Heart right ventricle (tissue), 16 donors: ENCODE measurements at regions not wholly inside any gene's neighbourhood (a gene's known extent, or its start where the extent isn't known, plus 50 kb on each side); places are given as distances from the start of the nearest gene placed in this dataset.

ENCODE experiments used
- ATAC-seq, 8 donors: fragments of 200-7000 bp; cut with Tn5 transposase; one replicate each; pipeline ENCODE4 v1.9.1; 2020; ENCODE audit warnings: mild to moderate bottlenecking in 8 of 8, moderate library complexity in 8 of 8, moderate number of reproducible peaks in 1 of 8
- DNase-seq, 2 donors: peaks; one replicate each; pipeline ENCODE4 v3.0.0-alpha.2; 2020
- H3K27ac ChIP-seq, 10 donors: fragments of 200-600 bp; sonication (generic) in 2 of 10; one replicate each; pipeline versions ENCODE4 v1.5.0 to v1.8.0; 2020 to 2022; ENCODE audit warnings: mild to moderate bottlenecking in 3 of 10
- H3K27me3 ChIP-seq, 7 donors: fragments of 200-600 bp; one replicate each; pipeline ENCODE4 v1.8.0; 2021 to 2022; ENCODE audit warnings: mild to moderate bottlenecking in 2 of 7
- H3K36me3 ChIP-seq, 9 donors: fragments of 200-600 bp; sonication (generic) in 1 of 9; one replicate each; pipeline versions ENCODE4 v1.5.0 to v1.8.0; 2020 to 2022; ENCODE audit warnings: mild to moderate bottlenecking in 2 of 9
- H3K4me1 ChIP-seq, 9 donors: fragments of 200-600 bp; sonication (generic) in 1 of 9; one replicate each; pipeline versions ENCODE4 v1.5.0 to v1.8.0; 2020 to 2022; ENCODE audit warnings: mild to moderate bottlenecking in 4 of 9
- H3K4me3 ChIP-seq, 10 donors: fragments of 200-600 bp; sonication (generic) in 2 of 10; one replicate each; pipeline versions ENCODE4 v1.5.0 to v1.8.0; 2020 to 2022; ENCODE audit warnings: mild to moderate bottlenecking in 7 of 10, moderate library complexity in 2 of 10
- H3K9me3 ChIP-seq, 11 donors: fragments of 200-600 bp in 10 of 11; sonication (generic) in 2 of 11; one replicate each; pipeline versions ENCODE4 v1.5.0 to v1.8.0; 2013 to 2022; ENCODE audit warnings: mild to moderate bottlenecking in 2 of 11, control low read depth in 1 of 11, moderate library complexity in 1 of 11
- WGBS, 2 donors: extraction: QIAGEN DNeasy Blood & Tissue Kit; methylation state at CpG; one replicate each; pipeline ENCODE4 v1.1.7; 2013; ENCODE audit warnings: inconsistent platforms in 1 of 2; 5-methylcytosine and 5-hydroxymethylcytosine counted together
- intact Hi-C, 10 donors: fragments of 100-400 bp; cut with DNase I; formaldehyde crosslinking; loops; one replicate each; pipeline versions ENCODE4 v1.11.1 to v1.14.2; 2022
- TF ChIP-seq, protein P1 (sequence below), 9 donors: fragments of 200-600 bp; sonication (generic) in 2 of 9; IDR thresholded peaks; one replicate each; pipeline versions ENCODE4 v1.5.0 to v1.8.0; 2021 to 2022; ENCODE audit warnings: antibody characterized with exemption in 9 of 9, mild to moderate bottlenecking in 5 of 9, moderate library complexity in 1 of 9
- donor health status: Arrhythmogenic right ventricular cardiomyopathy.
- donor health status: ischemic (EF 13 %, LVEDD 7.1; RV severe dilation, severe dysfunction).
- donor health status: healthy with polysubstance abuse.
- donor health status: DM: no; HTN: yes; CAD: no.
- donor health status: DM: no; HTN: no; CAD: no.
- donor health status: ischemic (EF 25% LVEDD 6.9; RV normal size, moderate dysfunction).
- donor health status: ischemic (EF 25% LVEDD 5.7; RV mildly dilated, moderate dysfunction).
- donor health status: healthy.
- donor health status: DM: yes; HTN: yes; CAD: no.
- donor health status: Ischemic cardiomyopathy.
- donor health status: ischemic (EF 35%, LVEDD 5.7; RV mildly dilated, moderate dysfunction).
- donor health status: nonischemic (EF 11% LVEDD 7.7; RV severe dilation, severe dysfunction).
- donor health status: DM: yes; HTN: yes; CAD: no.
- donor health status: PGD.
- donor health status: ischemic (EF 29% LVEDD 5.4; RV normal size, mild dysfunction).
- donor health status: nonischemic (EF 23%, LVEDD 6.1; RV moderate dilation, normal function).

DNA sequence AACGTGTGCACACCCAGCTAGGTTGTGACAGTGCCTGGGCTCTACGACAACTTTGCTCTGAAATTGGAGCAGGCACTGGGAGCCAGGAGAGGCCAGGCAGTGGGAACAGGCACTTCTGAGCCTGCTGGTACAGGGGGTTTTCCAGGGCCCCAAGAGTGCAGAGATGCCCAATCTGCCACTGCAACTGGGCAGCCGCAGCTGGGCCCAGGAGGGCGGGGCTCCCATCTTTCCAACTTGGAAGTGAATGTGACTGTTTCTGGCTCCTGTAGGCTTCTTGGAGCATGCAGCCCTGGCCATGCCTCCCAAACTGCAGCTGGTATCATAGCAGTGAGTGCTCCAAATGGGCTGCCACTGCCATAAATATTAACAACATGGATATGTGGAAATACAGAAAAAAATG lies 465.1 kb upstream of the PABPC4L start:
- WGBS, 2 donors, result 82 to 91% methylated on average over 4 of the region's 4 CpGs
- DNase-seq (no peak), ATAC-seq (no peak)
- TF ChIP-seq, protein P1, sequence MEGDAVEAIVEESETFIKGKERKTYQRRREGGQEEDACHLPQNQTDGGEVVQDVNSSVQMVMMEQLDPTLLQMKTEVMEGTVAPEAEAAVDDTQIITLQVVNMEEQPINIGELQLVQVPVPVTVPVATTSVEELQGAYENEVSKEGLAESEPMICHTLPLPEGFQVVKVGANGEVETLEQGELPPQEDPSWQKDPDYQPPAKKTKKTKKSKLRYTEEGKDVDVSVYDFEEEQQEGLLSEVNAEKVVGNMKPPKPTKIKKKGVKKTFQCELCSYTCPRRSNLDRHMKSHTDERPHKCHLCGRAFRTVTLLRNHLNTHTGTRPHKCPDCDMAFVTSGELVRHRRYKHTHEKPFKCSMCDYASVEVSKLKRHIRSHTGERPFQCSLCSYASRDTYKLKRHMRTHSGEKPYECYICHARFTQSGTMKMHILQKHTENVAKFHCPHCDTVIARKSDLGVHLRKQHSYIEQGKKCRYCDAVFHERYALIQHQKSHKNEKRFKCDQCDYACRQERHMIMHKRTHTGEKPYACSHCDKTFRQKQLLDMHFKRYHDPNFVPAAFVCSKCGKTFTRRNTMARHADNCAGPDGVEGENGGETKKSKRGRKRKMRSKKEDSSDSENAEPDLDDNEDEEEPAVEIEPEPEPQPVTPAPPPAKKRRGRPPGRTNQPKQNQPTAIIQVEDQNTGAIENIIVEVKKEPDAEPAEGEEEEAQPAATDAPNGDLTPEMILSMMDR (IDR thresholded peaks at IDR 0.05), result no peak
- Histone ChIP-seq H3K36me3 (no peaks in the 10 kb centered on the region), H3K4me3 (no peak overlapping the region), H3K9me3 (peaks cover 0 to 10% (median 0%) of the 10 kb centered on the region in 11 donors), H3K27ac (no peak overlapping the region), H3K4me1 (no peaks in the 10 kb centered on the region), H3K27me3 (no peaks in the 10 kb centered on the region)
- intact Hi-C loops, result no loop called here

DNA sequence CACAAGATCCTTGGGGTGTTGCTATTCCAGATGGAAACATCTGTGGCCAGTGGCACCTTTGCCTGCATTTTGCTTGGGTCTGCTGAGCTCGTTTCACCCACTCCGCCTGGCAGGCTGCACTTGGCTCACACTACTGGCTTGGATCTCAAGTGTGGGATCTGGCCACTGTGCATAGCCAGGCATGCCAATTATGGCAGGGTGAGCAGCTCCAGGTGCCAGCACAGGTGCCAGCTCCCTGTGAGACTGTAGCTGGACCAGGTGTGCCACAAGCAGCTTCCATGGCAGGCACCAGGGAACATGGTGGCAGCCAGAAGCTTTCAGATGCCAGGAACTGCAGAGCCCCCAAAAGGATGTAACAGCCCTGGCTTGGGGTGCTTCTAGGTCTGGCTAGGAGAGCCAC lies 463.8 kb upstream of the PABPC4L start:
- 70 to 77% methylated on average over 2 of the region's 2 CpGs for WGBS, 2 donors
- Histone ChIP-seq H3K27ac (no peak overlapping the region), H3K4me1 (no peaks in the 10 kb centered on the region), H3K27me3 (no peaks in the 10 kb centered on the region), H3K9me3 (peaks cover 0 to 10% (median 0%) of the 10 kb centered on the region in 11 donors), H3K36me3 (no peaks in the 10 kb centered on the region), H3K4me3 (no peak overlapping the region)
- intact Hi-C loops, result no loop called here
- TF ChIP-seq, protein P1 (IDR thresholded peaks at IDR 0.05), result no peak
- no peak for ATAC-seq
- no peak for DNase-seq

DNA sequence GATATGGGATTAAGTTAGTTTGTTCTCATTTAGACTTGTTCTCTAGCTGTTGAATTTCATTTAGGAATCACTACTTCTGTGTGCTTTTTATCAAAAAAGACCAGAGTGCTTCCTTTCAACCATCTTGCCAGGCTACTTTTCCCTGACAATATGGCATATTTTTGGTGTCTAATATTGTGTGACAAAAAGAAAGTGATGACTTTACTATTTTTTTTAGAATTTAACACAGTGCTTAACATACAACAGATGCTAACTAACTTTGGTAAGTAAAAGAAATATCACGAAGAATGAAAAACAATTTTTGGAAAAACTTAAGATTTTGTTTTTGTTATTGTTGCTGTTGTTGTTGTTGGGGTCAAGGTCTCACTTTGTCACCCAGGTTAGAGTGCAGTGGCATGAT lies 462.2 kb upstream of the PABPC4L start:
- H3K36me3 ChIP-seq, result no peaks in the 10 kb centered on the region
- H3K27me3 ChIP-seq, result no peaks in the 10 kb centered on the region
- H3K9me3 ChIP-seq, result peaks cover 0 to 10% (median 0%) of the 10 kb centered on the region in 11 donors
- H3K4me1 ChIP-seq, result no peaks in the 10 kb centered on the region
- intact Hi-C loops, result no loop called here
- 82 to 86% methylated on average over 1 of the region's 1 CpG for WGBS, 2 donors
- DNase-seq (no peak), ATAC-seq (no peak)
- no peak overlapping the region for H3K27ac ChIP-seq
- no peak overlapping the region for H3K4me3 ChIP-seq
- TF ChIP-seq, protein P1 (IDR thresholded peaks at IDR 0.05), result no peak

DNA sequence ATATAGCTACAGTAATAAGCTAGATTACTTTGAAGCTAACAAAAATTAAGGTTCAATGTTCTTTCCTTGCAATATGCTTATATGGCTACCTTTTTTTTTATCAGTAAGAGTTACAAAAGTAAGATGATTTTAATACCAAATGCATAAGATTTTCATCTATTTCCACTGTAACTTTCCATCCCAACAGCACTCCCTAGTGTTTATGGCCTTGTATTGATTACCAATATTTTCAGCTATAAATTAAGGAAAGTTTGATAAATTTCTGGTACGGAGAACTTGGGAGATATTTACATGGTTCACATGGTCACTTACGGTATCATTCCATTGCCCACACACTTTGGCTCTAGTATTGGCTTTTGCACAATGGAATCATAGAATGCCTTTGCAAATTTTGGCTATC lies 448.9 kb upstream of the PABPC4L start:
- Histone ChIP-seq H3K9me3 (no peaks in the 10 kb centered on the region), H3K27me3 (no peaks in the 10 kb centered on the region), H3K36me3 (no peaks in the 10 kb centered on the region), H3K4me1 (no peaks in the 10 kb centered on the region), H3K4me3 (no peak overlapping the region), H3K27ac (no peak overlapping the region)
- TF ChIP-seq, protein P1 (IDR thresholded peaks at IDR 0.05), result no peak
- WGBS, 2 donors, result 92 to 96% methylated on average over 2 of the region's 2 CpGs
- intact Hi-C loops, result no loop called here
- DNase-seq (no peak), ATAC-seq (no peak)

DNA sequence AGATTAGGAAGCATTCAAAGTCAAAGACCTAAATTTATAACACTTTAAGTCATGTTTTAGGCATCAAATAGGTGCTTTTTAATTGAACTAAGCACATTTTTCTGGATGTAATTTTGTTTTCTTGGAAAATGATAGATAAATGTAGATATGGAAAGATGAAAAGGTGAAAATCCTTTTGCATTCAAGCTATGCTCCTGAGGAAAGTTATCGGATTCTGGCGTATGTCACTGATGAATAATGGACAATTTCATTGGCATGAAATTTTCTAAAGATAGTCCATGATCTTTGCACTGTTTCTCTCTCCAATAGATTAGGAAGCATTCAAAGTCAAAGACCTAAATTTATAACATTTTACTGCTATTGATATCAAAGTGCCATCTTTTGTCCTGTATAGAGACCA lies 444.2 kb upstream of the PABPC4L start:
- TF ChIP-seq, protein P1 (IDR thresholded peaks at IDR 0.05), result no peak
- Histone ChIP-seq H3K4me1 (no peaks in the 10 kb centered on the region), H3K9me3 (peaks cover 0 to 3% (median 0%) of the 10 kb centered on the region in 11 donors), H3K4me3 (no peak overlapping the region), H3K27me3 (no peaks in the 10 kb centered on the region), H3K27ac (no peak overlapping the region), H3K36me3 (no peaks in the 10 kb centered on the region)
- DNase-seq (no peak), ATAC-seq (no peak)
- intact Hi-C loops, result no loop called here
- WGBS, 2 donors, result 97% methylated on average over 2 of the region's 2 CpGs
